ENCODE measurements at regions not wholly inside any gene's neighbourhood (a gene's known extent, or its start where the extent isn't known, plus 50 kb on each side); places are given as distances from the start of the nearest gene placed in this dataset.
"Not testable (repeated sequence)": the region's sequence is repeated elsewhere in the genome, so short reads cannot be mapped to it uniquely, and the experiment has no call there.

GRCh38 chr3:86381247-86381646 is 609.7 kb downstream of the VGLL3 start:
- no peak for ATAC-seq (ENCODE audit: poor library complexity)
- Histone ChIP-seq H3K4me1 (ENCODE audit: insufficient read depth, low read length) (no peaks in the 10 kb centered on the region), H3K9me3 (ENCODE audit: control insufficient read depth in 1 of 2, insufficient read depth in 1 of 2, low read length in 2 of 2) (peaks cover 0 to 4% of the 10 kb centered on the region in 2 experiments), H3K27ac (ENCODE audit: low read depth in 1 of 2, low read length in 2 of 2) (no peak overlapping the region), H3K4me3 (ENCODE audit: low read length) (no peak overlapping the region), H3K36me3 (ENCODE audit: insufficient read depth, low read length) (no peaks in the 10 kb centered on the region), H3K27me3 (ENCODE audit: control insufficient read depth in 1 of 2, insufficient read depth in 2 of 2, low read length in 2 of 2) (no peaks in the 10 kb centered on the region)
- CTCF ChIA-PET = no interaction called here
- Mint-ChIP-seq H3K4me3 (no peak overlapping the region), H3K36me3 (ENCODE audit: low read depth) (no peaks in the 10 kb centered on the region), H3K27me3 (no peaks in the 10 kb centered on the region), H3K9me3 (peaks cover 12% of the 10 kb centered on the region), H3K4me1 (ENCODE audit: low read depth) (no peaks in the 10 kb centered on the region), H3K27ac (no peak overlapping the region)
- no peak for DNase-seq
- no peak for TF ChIP-seq CTCF (IDR thresholded peaks at IDR 0.05)
- intact Hi-C loops (cut with DNase I, micrococcal nuclease) = no loop called here
- POLR2A ChIA-PET = no interaction called here

GRCh38 chr3:86379280-86379679 is 611.7 kb downstream of the VGLL3 start:
- Mint-ChIP-seq H3K27ac (no peak overlapping the region), H3K36me3 (ENCODE audit: low read depth) (no peaks in the 10 kb centered on the region), H3K27me3 (no peaks in the 10 kb centered on the region), H3K9me3 (peaks cover 15% of the 10 kb centered on the region), H3K4me1 (ENCODE audit: low read depth) (no peaks in the 10 kb centered on the region), H3K4me3 (no peak overlapping the region)
- no peaks in the 10 kb centered on the region for H3K27me3 ChIP-seq (ENCODE audit: control insufficient read depth in 1 of 2, insufficient read depth in 2 of 2, low read length in 2 of 2)
- ChIA-PET POLR2A (no interaction called here), CTCF (no interaction called here)
- H3K27ac ChIP-seq (ENCODE audit: low read depth in 1 of 2, low read length in 2 of 2) = no peak overlapping the region
- DNase-seq = no peak
- no peaks in the 10 kb centered on the region for H3K36me3 ChIP-seq (ENCODE audit: insufficient read depth, low read length)
- no peak for TF ChIP-seq CTCF (IDR thresholded peaks at IDR 0.05)
- intact Hi-C loops (cut with DNase I, micrococcal nuclease) = no loop called here
- H3K4me1 ChIP-seq (ENCODE audit: insufficient read depth, low read length) = no peaks in the 10 kb centered on the region
- no peak overlapping the region for H3K4me3 ChIP-seq (ENCODE audit: low read length)
- peaks cover 0 to 4% of the 10 kb centered on the region in 2 experiments for H3K9me3 ChIP-seq (ENCODE audit: control insufficient read depth in 1 of 2, insufficient read depth in 1 of 2, low read length in 2 of 2)
- no peak for ATAC-seq (ENCODE audit: poor library complexity)

GRCh38 chr3:86378829-86379228 is 612.1 kb downstream of the VGLL3 start:
- intact Hi-C loops (cut with DNase I, micrococcal nuclease) = no loop called here
- H3K27ac ChIP-seq (ENCODE audit: low read depth in 1 of 2, low read length in 2 of 2) = no peak overlapping the region
- no peaks in the 10 kb centered on the region for H3K4me1 ChIP-seq (ENCODE audit: insufficient read depth, low read length)
- Mint-ChIP-seq H3K27me3 (no peaks in the 10 kb centered on the region), H3K4me1 (ENCODE audit: low read depth) (no peaks in the 10 kb centered on the region), H3K27ac (no peak overlapping the region), H3K4me3 (no peak overlapping the region), H3K9me3 (peaks cover 14% of the 10 kb centered on the region), H3K36me3 (ENCODE audit: low read depth) (no peaks in the 10 kb centered on the region)
- ATAC-seq (ENCODE audit: poor library complexity) (no peak), DNase-seq (no peak)
- H3K9me3 ChIP-seq (ENCODE audit: control insufficient read depth in 1 of 2, insufficient read depth in 1 of 2, low read length in 2 of 2) = peaks cover 0 to 4% of the 10 kb centered on the region in 2 experiments
- ChIA-PET POLR2A (no interaction called here), CTCF (no interaction called here)
- TF ChIP-seq CTCF (IDR thresholded peaks at IDR 0.05) = no peak
- H3K27me3 ChIP-seq (ENCODE audit: control insufficient read depth in 1 of 2, insufficient read depth in 2 of 2, low read length in 2 of 2) = no peaks in the 10 kb centered on the region
- H3K4me3 ChIP-seq (ENCODE audit: low read length) = no peak overlapping the region
- H3K36me3 ChIP-seq (ENCODE audit: insufficient read depth, low read length) = no peaks in the 10 kb centered on the region

- H3K27ac ChIP-seq (ENCODE audit: low read depth in 1 of 2, low read length in 2 of 2); CTCF ChIA-PET; H3K9me3 ChIP-seq (ENCODE audit: control insufficient read depth in 1 of 2, insufficient read depth in 1 of 2, low read length in 2 of 2); POLR2A ChIA-PET; H3K4me3 Mint-ChIP-seq; H3K27ac Mint-ChIP-seq; H3K27me3 ChIP-seq (ENCODE audit: control insufficient read depth in 1 of 2, insufficient read depth in 2 of 2, low read length in 2 of 2); ATAC-seq (ENCODE audit: poor library complexity); H3K4me3 ChIP-seq (ENCODE audit: low read length); DNase-seq; H3K9me3 Mint-ChIP-seq; intact Hi-C loops (cut with DNase I, micrococcal nuclease); H3K36me3 ChIP-seq (ENCODE audit: insufficient read depth, low read length); H3K27me3 Mint-ChIP-seq; H3K36me3 Mint-ChIP-seq (ENCODE audit: low read depth); H3K4me1 Mint-ChIP-seq (ENCODE audit: low read depth); H3K4me1 ChIP-seq (ENCODE audit: insufficient read depth, low read length): not testable (repeated sequence)
Observed at GRCh38 chr3:86335566-86335965, 655.4 kb downstream of the VGLL3 start.

Measured in CD4-positive, alpha-beta T cell (primary cell).